ENCODE measurements at regions not wholly inside any gene's neighbourhood (a gene's known extent, or its start where the extent isn't known, plus 50 kb on each side); places are given as distances from the start of the nearest gene placed in this dataset.

DNA sequence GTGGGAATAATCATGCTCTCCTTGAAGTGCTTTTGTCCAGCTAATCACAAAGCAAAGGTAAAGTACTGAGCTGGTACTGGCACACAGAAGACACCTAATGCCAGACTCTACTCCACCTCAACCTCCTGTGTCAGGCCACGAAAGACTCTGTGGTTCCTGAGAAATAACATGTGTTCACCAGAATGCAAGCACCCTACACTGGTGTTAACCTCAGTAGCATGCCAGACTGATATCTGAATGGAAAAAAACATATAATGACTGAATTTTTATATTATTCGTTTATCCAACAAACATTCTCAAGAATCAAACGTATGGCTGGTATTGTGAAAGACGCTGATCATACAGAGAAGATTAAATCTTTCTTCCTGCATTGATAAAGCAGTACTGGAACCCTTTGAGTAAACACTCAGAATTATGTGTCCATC lies 97.1 kb upstream of the IFNE start:
- Histone ChIP-seq H3K9me3 (ENCODE audit: control insufficient read depth, low read depth, low read length) (no peaks in the 10 kb centered on the region), H3K79me2 (ENCODE audit: control insufficient read depth, insufficient read depth, low read length) (peaks cover 24% of the 10 kb centered on the region), H3K9ac (ENCODE audit: control insufficient read depth, extremely low read depth, insufficient read depth, low read length) (no peak overlapping the region), H4K20me1 (ENCODE audit: control insufficient read depth, extremely low read depth, insufficient read depth, low read length) (no peaks in the 10 kb centered on the region), H3K27ac (ENCODE audit: control insufficient read depth, insufficient read depth, low read length) (peak overlapping the region; percentile 25), H3K4me1 (ENCODE audit: control insufficient read depth, extremely low read depth, insufficient read depth, low read length) (peaks cover 33% of the 10 kb centered on the region), H3K36me3 (ENCODE audit: control insufficient read depth in 2 of 2, extremely low read depth in 1 of 2, insufficient read depth in 2 of 2, low read length in 2 of 2) (peaks cover 0 to 6% of the 10 kb centered on the region in 2 experiments), H3K4me2 (ENCODE audit: control insufficient read depth, extremely low read depth, insufficient read depth, low read depth, low read length) (peak overlapping the region; percentile 61), H2AFZ (ENCODE audit: control insufficient read depth, low read length) (peak overlapping the region; percentile 11), H3K4me3 (ENCODE audit: control insufficient read depth in 2 of 3, extremely low read depth in 1 of 3, insufficient read depth in 2 of 3, low read depth in 1 of 3, low read length in 3 of 3) (no peak overlapping the region), H3K27me3 (ENCODE audit: control insufficient read depth, extremely low read depth, insufficient read depth, low read length) (no peaks in the 10 kb centered on the region), H3K9me1 (ENCODE audit: control insufficient read depth, extremely low read depth, insufficient read depth, low read length) (no peaks in the 10 kb centered on the region)
- DNase-seq (ENCODE audit: low read depth, low spot score) (no peak), FAIRE-seq (peak; percentile 32)
- TF ChIP-seq CTCF (optimal IDR thresholded peaks at IDR 0.05 in 1 of 3, IDR thresholded peaks at IDR 0.05 in 1 of 3, conservative IDR thresholded peaks at IDR 0.05 in 1 of 3; ENCODE audit: extremely low read depth in 1 of 3, insufficient read depth in 2 of 3, low read length in 3 of 3), result no peak
- no peak for TF ChIP-seq EZH2 (IDR thresholded peaks at IDR 0.05; ENCODE audit: low read length)
- dilution Hi-C loops (cut with MboI; ENCODE audit: extremely low pct_ligation_motif_present, low sequenced_read_pairs), result no loop called here

DNA sequence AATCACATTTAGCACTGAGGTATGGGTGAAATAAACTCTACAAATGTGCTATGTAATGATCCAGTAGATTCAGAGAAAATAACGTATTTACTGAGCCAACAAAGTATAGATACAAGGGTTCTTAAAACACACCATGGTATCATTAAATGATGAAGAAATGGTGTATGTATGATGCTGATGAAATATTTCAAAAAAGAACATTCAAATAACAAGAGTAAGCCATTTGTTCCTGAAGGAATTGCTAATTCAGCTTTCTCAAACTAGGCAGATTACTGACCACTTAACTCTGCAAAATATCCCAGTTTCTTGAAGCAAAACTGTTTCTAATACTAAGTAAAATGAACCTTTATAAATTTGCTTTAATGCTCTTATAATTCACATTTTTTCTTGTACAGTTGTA lies 97.6 kb upstream of the IFNE start:
- Histone ChIP-seq H2AFZ (ENCODE audit: control insufficient read depth, low read length) (peak overlapping the region; percentile 3), H3K27ac (ENCODE audit: control insufficient read depth, insufficient read depth, low read length) (no peak overlapping the region), H3K9me3 (ENCODE audit: control insufficient read depth, low read depth, low read length) (no peaks in the 10 kb centered on the region), H3K9ac (ENCODE audit: control insufficient read depth, extremely low read depth, insufficient read depth, low read length) (no peak overlapping the region), H3K79me2 (ENCODE audit: control insufficient read depth, insufficient read depth, low read length) (peaks cover 21% of the 10 kb centered on the region), H3K27me3 (ENCODE audit: control insufficient read depth, extremely low read depth, insufficient read depth, low read length) (no peaks in the 10 kb centered on the region), H3K4me2 (ENCODE audit: control insufficient read depth, extremely low read depth, insufficient read depth, low read depth, low read length) (no peak overlapping the region), H3K4me3 (ENCODE audit: control insufficient read depth in 2 of 3, extremely low read depth in 1 of 3, insufficient read depth in 2 of 3, low read depth in 1 of 3, low read length in 3 of 3) (no peak overlapping the region), H3K4me1 (ENCODE audit: control insufficient read depth, extremely low read depth, insufficient read depth, low read length) (peaks cover 33% of the 10 kb centered on the region), H4K20me1 (ENCODE audit: control insufficient read depth, extremely low read depth, insufficient read depth, low read length) (no peaks in the 10 kb centered on the region), H3K36me3 (ENCODE audit: control insufficient read depth in 2 of 2, extremely low read depth in 1 of 2, insufficient read depth in 2 of 2, low read length in 2 of 2) (peaks cover 0 to 6% of the 10 kb centered on the region in 2 experiments), H3K9me1 (ENCODE audit: control insufficient read depth, extremely low read depth, insufficient read depth, low read length) (no peaks in the 10 kb centered on the region)
- dilution Hi-C loops (cut with MboI; ENCODE audit: extremely low pct_ligation_motif_present, low sequenced_read_pairs), result no loop called here
- FAIRE-seq (no peak), DNase-seq (ENCODE audit: low read depth, low spot score) (no peak)
- TF ChIP-seq CTCF (optimal IDR thresholded peaks at IDR 0.05 in 1 of 3, IDR thresholded peaks at IDR 0.05 in 1 of 3, conservative IDR thresholded peaks at IDR 0.05 in 1 of 3; ENCODE audit: extremely low read depth in 1 of 3, insufficient read depth in 2 of 3, low read length in 3 of 3) (no peak), EZH2 (IDR thresholded peaks at IDR 0.05; ENCODE audit: low read length) (no peak)
